IMR-90 (cell line): ENCODE measurements at regions not wholly inside any gene's neighbourhood (a gene's known extent, or its start where the extent isn't known, plus 50 kb on each side); places are given as distances from the start of the nearest gene placed in this dataset.

Experiments used
- ATAC-seq: fragments of 200-7000 bp; cut with Tn5 transposase; 2 replicates; pipeline ENCODE4 v1.9.1; 2020; ENCODE audit warnings: low read depth, mild to moderate bottlenecking, moderate library complexity
- BruUV-seq: library from RNA; stranded (reverse); fragments of 400-500 nt; replicated peaks from 2 replicates; lab custom pipeline; 2021; lab: Mats Ljungman, UMichigan
- CTCF ChIA-PET: fragments of 300-600 bp; formaldehyde crosslinking; extraction: SDS; loops from one replicate; lab custom pipeline; 2021; ENCODE audit warnings: antibody characterized with exemption; lab: Yijun Ruan, JAX
- POLR2A ChIA-PET: fragments of 300-600 bp; sonication (Branson Sonifier 250); formaldehyde crosslinking; loops from one replicate; lab custom pipeline; 2022; ENCODE audit warnings: antibody characterized with exemption; ENCODE audit not compliant: unreplicated experiment; lab: Charles Lee
- DNase-seq: peaks from one replicate; pipeline ENCODE4 v3.0.0; 2013
- H2AFZ ChIP-seq: replicated peaks from 2 replicates; pipeline ENCODE3; 2013; ENCODE audit warnings: low read length, mild to moderate bottlenecking; ENCODE audit not compliant: poor library complexity
- H2AK5ac ChIP-seq: 2 replicates; pipeline ENCODE4 v1.6.1; 2013; ENCODE audit warnings: low read depth, low read length, inconsistent platforms
- H2AK9ac ChIP-seq: replicated peaks from 2 replicates; pipeline ENCODE3; 2013; ENCODE audit warnings: mild to moderate bottlenecking, low read depth, low read length, moderate library complexity; ENCODE audit not compliant: poor library complexity
- H2BK120ac ChIP-seq: 2 replicates; pipeline ENCODE4 v1.6.1; 2013; ENCODE audit warnings: low read depth, low read length, inconsistent platforms
- H2BK15ac ChIP-seq: 3 replicates; pipeline ENCODE4 v1.6.1; 2013; ENCODE audit warnings: low read depth, low read length, inconsistent platforms
- H2BK20ac ChIP-seq: 2 replicates; pipeline ENCODE4 v1.6.1; 2013; ENCODE audit warnings: low read depth, mild to moderate bottlenecking, inconsistent platforms, low read length, moderate library complexity
- H2BK5ac ChIP-seq: 2 replicates; pipeline ENCODE4 v1.6.1; 2013; ENCODE audit warnings: mild to moderate bottlenecking, low read depth, low read length, inconsistent platforms; ENCODE audit not compliant: poor library complexity, severe bottlenecking
- H3K14ac ChIP-seq: replicated peaks from 2 replicates; pipeline ENCODE4 v1.6.1; 2013; ENCODE audit warnings: low read depth, low read length, inconsistent platforms
- H3K18ac ChIP-seq: 2 replicates; pipeline ENCODE4 v1.6.1; 2013; ENCODE audit warnings: low read depth, low read length, control low read depth
- H3K23ac ChIP-seq: 2 replicates; pipeline ENCODE4 v1.6.1; 2013; ENCODE audit warnings: low read depth, low read length, inconsistent platforms
- H3K27ac ChIP-seq: 2 replicates; pipeline ENCODE4 v1.5.1; 2013; ENCODE audit warnings: mild to moderate bottlenecking, control low read depth, low read length; ENCODE audit not compliant: insufficient read depth
- H3K27me3 ChIP-seq: 2 replicates; pipeline ENCODE4 v1.6.1; 2013; ENCODE audit warnings: low read length; ENCODE audit not compliant: control insufficient read depth, insufficient read depth
- H3K36me3 ChIP-seq: 2 replicates; pipeline ENCODE4 v1.6.1; 2013; ENCODE audit warnings: low read length, mixed read lengths; ENCODE audit not compliant: control insufficient read depth, insufficient read depth
- H3K4ac ChIP-seq: 2 replicates; pipeline ENCODE4 v1.6.1; 2013; ENCODE audit warnings: low read depth, low read length, inconsistent platforms
- H3K4me1 ChIP-seq: 2 replicates; pipeline ENCODE4 v1.6.1; 2013; ENCODE audit warnings: low read length, mixed read lengths; ENCODE audit not compliant: control insufficient read depth, insufficient read depth
- H3K4me2 ChIP-seq: 2 replicates; pipeline ENCODE4 v1.6.1; 2013; ENCODE audit warnings: low read depth, mild to moderate bottlenecking, control low read depth, low read length, moderate library complexity
- H3K4me3 ChIP-seq: 2 replicates; pipeline ENCODE4 v1.5.1; 2013; ENCODE audit warnings: low read depth, mild to moderate bottlenecking, control low read depth, low read length, moderate library complexity; ENCODE audit not compliant: insufficient read depth
- H3K56ac ChIP-seq: 2 replicates; pipeline ENCODE4 v1.6.1; 2013; ENCODE audit warnings: low read length, inconsistent platforms; ENCODE audit not compliant: insufficient read depth; ENCODE audit errors: extremely low read depth
- H3K79me1 ChIP-seq, 2 experiments: 2 replicates each; pipeline ENCODE4 v1.6.1; 2013; ENCODE audit warnings: low read length in 2 of 2, inconsistent platforms in 1 of 2, low read depth in 1 of 2
- H3K9ac ChIP-seq: 2 replicates; pipeline ENCODE4 v1.6.1; 2013; ENCODE audit warnings: low read depth, low read length, control low read depth
- H3K9me1 ChIP-seq: 2 replicates; pipeline ENCODE4 v1.6.1; 2013; ENCODE audit warnings: low read length, inconsistent platforms; ENCODE audit not compliant: insufficient read depth
- H3K9me3 ChIP-seq: 2 replicates; pipeline ENCODE4 v1.6.1; 2013; ENCODE audit warnings: low read length; ENCODE audit not compliant: control insufficient read depth, insufficient read depth
- H4K20me1 ChIP-seq: 2 replicates; pipeline ENCODE4 v1.6.1; 2013; ENCODE audit warnings: low read length, inconsistent platforms; ENCODE audit not compliant: insufficient read depth
- H4K5ac ChIP-seq: 2 replicates; pipeline ENCODE4 v1.6.1; 2013; ENCODE audit warnings: mild to moderate bottlenecking, low read depth, low read length, control low read depth
- H4K8ac ChIP-seq, 2 experiments: 2 replicates each; pipeline ENCODE4 v1.6.1; 2013; ENCODE audit warnings: low read depth in 2 of 2, low read length in 2 of 2, control low read depth in 1 of 2, inconsistent platforms in 1 of 2
- H4K91ac ChIP-seq: 2 replicates; pipeline ENCODE4 v1.6.1; 2013; ENCODE audit warnings: low read depth, low read length, inconsistent platforms; ENCODE audit not compliant: insufficient read depth
- BHLHE40 ChIP-seq: fragments of 150-350 bp; IDR thresholded peaks from 2 replicates; pipeline ENCODE4 v1.6.1; 2016; ENCODE audit warnings: mild to moderate bottlenecking, low read depth, low read length
- CEBPB ChIP-seq: IDR thresholded peaks from 2 replicates; pipeline ENCODE4 v1.6.1; 2012; ENCODE audit warnings: low read depth, low read length, improper control_type of control experiment
- CHD1 ChIP-seq: IDR thresholded peaks from 2 replicates; pipeline ENCODE4 v1.6.1; 2012; ENCODE audit warnings: low read depth, low read length, improper control_type of control experiment
- FOS ChIP-seq: fragments of 150-350 bp; IDR thresholded peaks from 2 replicates; pipeline ENCODE4 v1.6.1; 2016; ENCODE audit warnings: low read depth, low read length
- MAFK ChIP-seq: IDR thresholded peaks from 2 replicates; pipeline ENCODE4 v1.6.1; 2012; ENCODE audit warnings: low read depth, low read length, improper control_type of control experiment
- MAZ ChIP-seq: IDR thresholded peaks from 2 replicates; pipeline ENCODE4 v1.6.1; 2012; ENCODE audit warnings: low read depth, mild to moderate bottlenecking, low read length, improper control_type of control experiment, moderate library complexity, borderline replicate concordance
- MXI1 ChIP-seq: IDR thresholded peaks from 2 replicates; pipeline ENCODE4 v1.6.1; 2012; ENCODE audit warnings: low read depth, mild to moderate bottlenecking, low read length, moderate library complexity, borderline replicate concordance
- NFE2L2 ChIP-seq: fragments of 150-350 bp; IDR thresholded peaks from 2 replicates; pipeline ENCODE4 v1.6.1; 2016; ENCODE audit warnings: low read depth, mild to moderate bottlenecking, low read length
- POLR2A ChIP-seq: IDR thresholded peaks from 2 replicates; pipeline ENCODE4 v1.6.1; 2012; ENCODE audit warnings: mild to moderate bottlenecking, low read depth, low read length
- RAD21 ChIP-seq: IDR thresholded peaks from 2 replicates; pipeline ENCODE4 v1.6.1; 2012; ENCODE audit warnings: low read length, improper control_type of control experiment
- RCOR1 ChIP-seq: IDR thresholded peaks from 2 replicates; pipeline ENCODE4 v1.6.1; 2012; ENCODE audit warnings: mild to moderate bottlenecking, low read length, improper control_type of control experiment; ENCODE audit not compliant: insufficient replicate concordance
- RFX5 ChIP-seq: IDR thresholded peaks from 2 replicates; pipeline ENCODE4 v1.8.0; 2012; ENCODE audit warnings: low read depth, mild to moderate bottlenecking, low read length, moderate library complexity
- SMC3 ChIP-seq: fragments of 150-350 bp; IDR thresholded peaks from 2 replicates; pipeline ENCODE4 v1.6.1; 2016; ENCODE audit warnings: low read depth, mild to moderate bottlenecking, antibody characterized with exemption, low read length, moderate library complexity
- WGBS, 2 experiments: methylation state at CpG; one replicate each; pipeline versions ENCODE4 v1.1.5 to v1.1.7; 2013; ENCODE audit warnings: missing lambda C conversion rate in 2 of 2; ENCODE audit not compliant: insufficient read length in 1 of 2; ENCODE audit errors: extremely low coverage in 2 of 2; 5-methylcytosine and 5-hydroxymethylcytosine counted together
- dilution Hi-C: fragments of 300-500 bp; cut with HindIII; formaldehyde crosslinking; loops from one replicate; pipeline ENCODE4 v1.14.3; 2018; ENCODE audit warnings: low sequenced_read_pairs; ENCODE audit not compliant: unreplicated experiment
- in situ Hi-C: fragments of 300-500 bp; cut with MboI; formaldehyde crosslinking; loops from 3 replicates; pipeline ENCODE4 v1.14.3; 2019; ENCODE audit warnings: low sequenced_read_pairs, inconsistent platforms, mixed read lengths
- intact Hi-C: fragments of 100-400 bp; cut with micrococcal nuclease; formaldehyde crosslinking; loops from 2 replicates; pipeline ENCODE4 v1.10.0; 2022
- TF ChIP-seq, protein P1 (sequence below): conservative IDR thresholded peaks from 2 replicates; pipeline ENCODE4 v1.5.1; 2012; ENCODE audit warnings: mild to moderate bottlenecking, low read depth, low read length, improper control_type of control experiment
- TF ChIP-seq, protein P2 (sequence below): fragments of 150-350 bp; IDR thresholded peaks from 2 replicates; pipeline ENCODE4 v1.6.1; 2017; ENCODE audit warnings: mild to moderate bottlenecking, antibody characterized with exemption, low read length, low read depth
- TF ChIP-seq, protein P3 (sequence below): fragments of 150-350 bp; IDR thresholded peaks from 2 replicates; pipeline ENCODE4 v1.6.1; 2016; ENCODE audit warnings: low read depth, mild to moderate bottlenecking, low read length, moderate library complexity, borderline replicate concordance

DNA sequence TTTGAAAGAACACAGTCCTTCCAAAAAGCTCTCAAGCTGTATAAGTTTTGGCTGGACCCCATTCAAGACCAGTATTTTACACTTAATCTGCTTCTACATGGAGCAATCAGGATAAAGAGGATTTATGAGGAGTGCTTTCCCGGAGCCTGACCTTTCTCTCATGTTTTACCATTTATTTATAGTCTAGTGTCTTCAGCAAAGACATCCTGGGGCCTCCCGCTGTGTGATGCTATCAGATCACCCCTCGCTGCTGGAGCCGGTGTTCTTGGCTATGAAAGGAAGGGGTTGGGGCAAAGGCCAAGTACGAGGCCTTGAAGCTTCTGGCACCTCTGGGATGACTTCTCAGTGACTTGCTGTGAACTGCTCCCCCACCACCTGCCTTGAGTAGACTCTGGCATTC is 189.6 kb downstream of the ADAMTS15 start:
- no peak overlapping the region for H2AFZ ChIP-seq
- POLR2A ChIA-PET: no interaction called here
- H2BK120ac ChIP-seq: peak overlapping the region; percentile 44
- peak overlapping the region; percentile 11; the same call in 1 of the 2 replicates for H3K4ac ChIP-seq
- peak overlapping the region; percentile 54 for H3K18ac ChIP-seq
- no peak overlapping the region for H3K23ac ChIP-seq
- no peak overlapping the region for H3K4me2 ChIP-seq
- no peak overlapping the region for H3K56ac ChIP-seq
- H2BK20ac ChIP-seq: peak overlapping the region; percentile 47; the same call in 1 of the 2 replicates
- in situ Hi-C loops (no loop called here), intact Hi-C loops (loop anchor here (5.0 kb wide), 2 partner anchors 161 to 189 kb away; no protein-coding TSS in a partner anchor), dilution Hi-C loops (no loop called here)
- H2BK5ac ChIP-seq: no peak overlapping the region
- no peak overlapping the region for H2AK5ac ChIP-seq
- H4K5ac ChIP-seq: no peak overlapping the region
- CTCF ChIA-PET: no interaction called here
- H4K8ac ChIP-seq: no peak overlapping the region
- no peak for TF ChIP-seq FOS
- TF ChIP-seq RFX5: no peak
- TF ChIP-seq, protein P1, sequence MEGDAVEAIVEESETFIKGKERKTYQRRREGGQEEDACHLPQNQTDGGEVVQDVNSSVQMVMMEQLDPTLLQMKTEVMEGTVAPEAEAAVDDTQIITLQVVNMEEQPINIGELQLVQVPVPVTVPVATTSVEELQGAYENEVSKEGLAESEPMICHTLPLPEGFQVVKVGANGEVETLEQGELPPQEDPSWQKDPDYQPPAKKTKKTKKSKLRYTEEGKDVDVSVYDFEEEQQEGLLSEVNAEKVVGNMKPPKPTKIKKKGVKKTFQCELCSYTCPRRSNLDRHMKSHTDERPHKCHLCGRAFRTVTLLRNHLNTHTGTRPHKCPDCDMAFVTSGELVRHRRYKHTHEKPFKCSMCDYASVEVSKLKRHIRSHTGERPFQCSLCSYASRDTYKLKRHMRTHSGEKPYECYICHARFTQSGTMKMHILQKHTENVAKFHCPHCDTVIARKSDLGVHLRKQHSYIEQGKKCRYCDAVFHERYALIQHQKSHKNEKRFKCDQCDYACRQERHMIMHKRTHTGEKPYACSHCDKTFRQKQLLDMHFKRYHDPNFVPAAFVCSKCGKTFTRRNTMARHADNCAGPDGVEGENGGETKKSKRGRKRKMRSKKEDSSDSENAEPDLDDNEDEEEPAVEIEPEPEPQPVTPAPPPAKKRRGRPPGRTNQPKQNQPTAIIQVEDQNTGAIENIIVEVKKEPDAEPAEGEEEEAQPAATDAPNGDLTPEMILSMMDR: no peak
- no peak for TF ChIP-seq RAD21
- TF ChIP-seq CEBPB: no peak
- TF ChIP-seq, protein P2, sequence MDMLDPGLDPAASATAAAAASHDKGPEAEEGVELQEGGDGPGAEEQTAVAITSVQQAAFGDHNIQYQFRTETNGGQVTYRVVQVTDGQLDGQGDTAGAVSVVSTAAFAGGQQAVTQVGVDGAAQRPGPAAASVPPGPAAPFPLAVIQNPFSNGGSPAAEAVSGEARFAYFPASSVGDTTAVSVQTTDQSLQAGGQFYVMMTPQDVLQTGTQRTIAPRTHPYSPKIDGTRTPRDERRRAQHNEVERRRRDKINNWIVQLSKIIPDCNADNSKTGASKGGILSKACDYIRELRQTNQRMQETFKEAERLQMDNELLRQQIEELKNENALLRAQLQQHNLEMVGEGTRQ: no peak
- TF ChIP-seq CHD1: no peak
- no peak for TF ChIP-seq MAZ
- TF ChIP-seq, protein P3, sequence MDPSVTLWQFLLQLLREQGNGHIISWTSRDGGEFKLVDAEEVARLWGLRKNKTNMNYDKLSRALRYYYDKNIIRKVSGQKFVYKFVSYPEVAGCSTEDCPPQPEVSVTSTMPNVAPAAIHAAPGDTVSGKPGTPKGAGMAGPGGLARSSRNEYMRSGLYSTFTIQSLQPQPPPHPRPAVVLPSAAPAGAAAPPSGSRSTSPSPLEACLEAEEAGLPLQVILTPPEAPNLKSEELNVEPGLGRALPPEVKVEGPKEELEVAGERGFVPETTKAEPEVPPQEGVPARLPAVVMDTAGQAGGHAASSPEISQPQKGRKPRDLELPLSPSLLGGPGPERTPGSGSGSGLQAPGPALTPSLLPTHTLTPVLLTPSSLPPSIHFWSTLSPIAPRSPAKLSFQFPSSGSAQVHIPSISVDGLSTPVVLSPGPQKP: no peak
- TF ChIP-seq BHLHE40: no peak
- no peak for TF ChIP-seq MAFK
- TF ChIP-seq POLR2A: no peak
- no peak for TF ChIP-seq MXI1
- no peak for TF ChIP-seq RCOR1
- no peak for TF ChIP-seq NFE2L2
- TF ChIP-seq SMC3: no peak
- BruUV-seq: no TSS peak
- H3K27me3 ChIP-seq: no peaks in the 10 kb centered on the region
- no peaks in the 10 kb centered on the region for H4K20me1 ChIP-seq
- no peaks in the 10 kb centered on the region for H3K79me1 ChIP-seq
- ATAC-seq (no peak), DNase-seq (no peak)
- no peak overlapping the region for H3K14ac ChIP-seq
- no CpG with 5 or more reads among the region's 5 CpGs for WGBS, 2 experiments
- H2BK15ac ChIP-seq: peak overlapping the region; percentile 11; the same call in 1 of the 3 replicates
- H2AK9ac ChIP-seq: no peak overlapping the region
- H3K4me1 ChIP-seq: peaks cover 30% of the 10 kb centered on the region
- H3K9ac ChIP-seq: no peak overlapping the region
- no peak overlapping the region for H3K27ac ChIP-seq
- H3K9me1 ChIP-seq: peaks cover 29% of the 10 kb centered on the region
- no peaks in the 10 kb centered on the region for H3K36me3 ChIP-seq
- no peak overlapping the region for H4K91ac ChIP-seq
- H3K9me3 ChIP-seq: no peaks in the 10 kb centered on the region
- H3K4me3 ChIP-seq: no peak overlapping the region
